Activated CD8-positive, alpha-beta T cell treated with anti-CD3 and anti-CD28 coated beads, Interleukin-2, amount 10 ng/mL, durations not matched to agents 7 days and 5 days (primary cell): ENCODE measurements at regions not wholly inside any gene's neighbourhood (a gene's known extent, or its start where the extent isn't known, plus 50 kb on each side); places are given as distances from the start of the nearest gene placed in this dataset.
"Not testable (repeated sequence)": the region's sequence is repeated elsewhere in the genome, so short reads cannot be mapped to it uniquely, and the experiment has no call there.

Experiments used
- ATAC-seq: fragments of 150-1000 bp; cut with Tn5 transposase; one replicate; pipeline ENCODE4 v1.10.0; 2021; ENCODE audit warnings: moderate library complexity
- CTCF ChIA-PET: fragments of 350-600 bp; sonication (Branson Sonifier 250); formaldehyde crosslinking; loops from one replicate; lab custom pipeline; 2021; ENCODE audit warnings: antibody characterized with exemption; lab: Charles Lee
- POLR2A ChIA-PET: fragments of 350-600 bp; sonication (Branson Sonifier 250); formaldehyde crosslinking; loops from one replicate; lab custom pipeline; 2021; ENCODE audit warnings: antibody characterized with exemption; lab: Charles Lee
- DNase-seq: peaks from one replicate; pipeline ENCODE4 v3.0.0-alpha.2; 2020
- H3K27ac Mint-ChIP-seq: one replicate; pipeline ENCODE4 v1.8.0; 2021; ENCODE audit warnings: mild to moderate bottlenecking, mixed read lengths
- H3K27me3 Mint-ChIP-seq: one replicate; pipeline ENCODE4 v1.8.0; 2021; ENCODE audit warnings: low read depth, mixed read lengths
- H3K36me3 Mint-ChIP-seq: one replicate; pipeline ENCODE4 v1.8.0; 2021; ENCODE audit warnings: low read depth, mixed read lengths
- H3K4me1 Mint-ChIP-seq: one replicate; pipeline ENCODE4 v1.8.0; 2021; ENCODE audit warnings: low read depth, mixed read lengths
- H3K4me3 Mint-ChIP-seq: one replicate; pipeline ENCODE4 v1.8.0; 2021; ENCODE audit warnings: mild to moderate bottlenecking, mixed read lengths
- H3K9me3 Mint-ChIP-seq: one replicate; pipeline ENCODE4 v1.8.0; 2022; ENCODE audit warnings: mixed read lengths; ENCODE audit not compliant: insufficient read depth

DNA sequence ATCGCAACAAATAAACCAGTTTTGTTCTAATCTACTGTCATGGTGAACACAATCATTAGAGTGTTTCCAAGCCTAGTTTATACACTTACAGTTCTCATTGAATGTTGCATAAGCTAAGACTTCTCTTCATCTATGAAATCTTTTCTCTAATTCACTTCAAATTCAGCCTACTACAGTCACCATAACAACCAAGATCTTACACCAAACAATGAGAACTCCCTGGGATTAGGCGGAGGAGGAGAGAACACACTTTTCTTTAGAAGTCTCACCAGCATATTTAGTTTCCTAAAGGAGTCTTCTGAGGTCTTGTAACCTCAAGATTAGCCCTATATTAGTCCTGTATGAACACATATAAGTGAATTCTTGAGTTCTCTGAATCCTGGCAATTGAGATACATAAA, 1889.7 kb downstream of the LRRC4C start:
- POLR2A ChIA-PET, result no interaction called here
- Mint-ChIP-seq H3K36me3 (no peaks in the 10 kb centered on the region), H3K27ac (no peak overlapping the region), H3K27me3 (no peaks in the 10 kb centered on the region), H3K9me3 (peaks cover 4% of the 10 kb centered on the region), H3K4me3 (no peak overlapping the region), H3K4me1 (no peaks in the 10 kb centered on the region)
- DNase-seq (no peak), ATAC-seq (no peak)
- CTCF ChIA-PET, result no interaction called here

DNA sequence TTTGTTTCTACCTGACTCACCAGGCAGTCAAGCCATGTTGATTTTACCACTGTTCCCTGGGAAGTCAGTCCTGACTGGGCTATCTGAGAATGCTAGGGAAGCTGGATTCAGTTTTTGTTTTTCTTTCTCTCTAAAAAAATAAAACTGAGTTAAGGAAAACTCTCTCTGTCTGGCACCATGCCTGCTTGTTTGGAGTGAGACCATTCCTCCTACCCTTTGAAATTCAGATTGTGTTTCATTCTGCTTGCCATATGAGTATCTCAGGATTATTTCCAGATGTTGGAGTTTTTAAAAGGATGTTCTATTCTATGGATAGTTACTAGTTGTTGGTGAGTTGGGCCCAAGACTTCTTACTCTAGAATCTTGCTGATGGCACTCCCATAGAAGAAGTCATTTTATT, 1917.0 kb downstream of the LRRC4C start:
- no peaks in the 10 kb centered on the region for H3K4me1 Mint-ChIP-seq
- H3K4me3 Mint-ChIP-seq, result no peak overlapping the region
- DNase-seq (no peak), ATAC-seq (no peak)
- H3K9me3 Mint-ChIP-seq, result peaks cover 40% of the 10 kb centered on the region
- H3K36me3 Mint-ChIP-seq, result no peaks in the 10 kb centered on the region
- H3K27ac Mint-ChIP-seq, result no peak overlapping the region
- CTCF ChIA-PET, result no interaction called here
- H3K27me3 Mint-ChIP-seq, result no peaks in the 10 kb centered on the region
- POLR2A ChIA-PET, result no interaction called here

DNA sequence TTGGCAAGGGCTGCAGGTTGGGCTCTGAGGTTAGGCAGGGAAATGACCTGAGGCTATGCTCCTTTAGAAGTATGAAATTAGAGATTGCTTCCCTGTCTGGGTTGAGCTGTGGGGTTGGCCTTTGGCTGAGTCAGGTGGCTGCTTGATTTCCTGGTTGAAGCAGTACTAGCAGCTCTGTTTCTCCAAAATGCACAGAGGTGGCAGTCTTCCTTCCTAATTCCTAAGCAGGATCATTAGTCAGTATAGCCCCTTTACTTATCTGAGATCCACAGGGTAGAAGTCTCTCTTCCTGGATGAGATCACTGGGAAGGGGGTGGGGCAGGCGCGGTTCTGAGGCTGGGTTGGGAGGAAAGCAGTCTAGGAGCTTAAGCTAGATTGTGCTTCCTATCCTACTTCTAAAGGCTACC, 1917.5 kb downstream of the LRRC4C start:
- H3K27ac Mint-ChIP-seq, result no peak overlapping the region
- ChIA-PET POLR2A (no interaction called here), CTCF (no interaction called here)
- no peaks in the 10 kb centered on the region for H3K36me3 Mint-ChIP-seq
- DNase-seq (no peak), ATAC-seq (no peak)
- H3K27me3 Mint-ChIP-seq, result no peaks in the 10 kb centered on the region
- no peaks in the 10 kb centered on the region for H3K4me1 Mint-ChIP-seq
- peaks cover 40% of the 10 kb centered on the region for H3K9me3 Mint-ChIP-seq
- no peak overlapping the region for H3K4me3 Mint-ChIP-seq

DNA sequence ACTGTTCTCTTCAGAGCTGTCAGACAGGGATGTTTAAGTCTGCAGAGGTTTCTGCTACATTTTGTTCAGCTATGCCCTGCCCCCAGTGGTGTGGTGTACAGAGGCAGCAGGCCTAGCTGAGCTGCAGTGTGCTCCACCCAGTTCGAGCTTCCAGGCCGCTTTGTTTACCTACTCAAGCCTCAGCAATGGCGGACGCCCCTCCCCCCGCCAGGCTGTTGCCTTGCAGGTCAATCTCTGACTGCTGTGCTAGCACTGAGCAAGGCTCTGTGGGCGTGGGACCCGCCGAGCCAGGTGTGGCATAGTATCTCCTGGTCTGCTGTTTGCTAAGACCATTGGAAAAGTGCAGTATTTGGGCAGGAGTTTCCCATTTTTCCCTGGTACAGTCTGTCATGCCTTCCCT, 1923.1 kb downstream of the LRRC4C start:
- H3K4me1 Mint-ChIP-seq, H3K27ac Mint-ChIP-seq, H3K36me3 Mint-ChIP-seq, DNase-seq, ATAC-seq, H3K4me3 Mint-ChIP-seq, CTCF ChIA-PET, H3K27me3 Mint-ChIP-seq, POLR2A ChIA-PET: not testable (repeated sequence)
- peaks cover 19% of the 10 kb centered on the region for H3K9me3 Mint-ChIP-seq
